Fibroblast of lung (primary cell): ENCODE measurements at regions not wholly inside any gene's neighbourhood (a gene's known extent, or its start where the extent isn't known, plus 50 kb on each side); places are given as distances from the start of the nearest gene placed in this dataset.

Experiments used
- EZH2 ChIP-seq: IDR thresholded peaks from 2 replicates; pipeline ENCODE4 v1.5.1; 2012; ENCODE audit warnings: low read length, control low read depth, mild to moderate bottlenecking; ENCODE audit errors: missing control alignments
- TF ChIP-seq, protein P1 (sequence below), 2 donors: IDR thresholded peaks in 1 of 2; conservative IDR thresholded peaks in 1 of 2; 1 replicate in 1 of 2; 2 replicates in 1 of 2; pipeline ENCODE4 v1.5.1; 2011 to 2012; ENCODE audit warnings: low read length in 2 of 2, control low read depth in 1 of 2, inconsistent platforms in 1 of 2, low read depth in 1 of 2, mild to moderate bottlenecking in 1 of 2

- TF ChIP-seq, protein P1, sequence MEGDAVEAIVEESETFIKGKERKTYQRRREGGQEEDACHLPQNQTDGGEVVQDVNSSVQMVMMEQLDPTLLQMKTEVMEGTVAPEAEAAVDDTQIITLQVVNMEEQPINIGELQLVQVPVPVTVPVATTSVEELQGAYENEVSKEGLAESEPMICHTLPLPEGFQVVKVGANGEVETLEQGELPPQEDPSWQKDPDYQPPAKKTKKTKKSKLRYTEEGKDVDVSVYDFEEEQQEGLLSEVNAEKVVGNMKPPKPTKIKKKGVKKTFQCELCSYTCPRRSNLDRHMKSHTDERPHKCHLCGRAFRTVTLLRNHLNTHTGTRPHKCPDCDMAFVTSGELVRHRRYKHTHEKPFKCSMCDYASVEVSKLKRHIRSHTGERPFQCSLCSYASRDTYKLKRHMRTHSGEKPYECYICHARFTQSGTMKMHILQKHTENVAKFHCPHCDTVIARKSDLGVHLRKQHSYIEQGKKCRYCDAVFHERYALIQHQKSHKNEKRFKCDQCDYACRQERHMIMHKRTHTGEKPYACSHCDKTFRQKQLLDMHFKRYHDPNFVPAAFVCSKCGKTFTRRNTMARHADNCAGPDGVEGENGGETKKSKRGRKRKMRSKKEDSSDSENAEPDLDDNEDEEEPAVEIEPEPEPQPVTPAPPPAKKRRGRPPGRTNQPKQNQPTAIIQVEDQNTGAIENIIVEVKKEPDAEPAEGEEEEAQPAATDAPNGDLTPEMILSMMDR (conservative IDR thresholded peaks at IDR 0.05 in 1 of 2, IDR thresholded peaks at IDR 0.05 in 1 of 2; ENCODE audit: low read depth in 1 of 2, low read length in 2 of 2), result no peak
- no peak for TF ChIP-seq EZH2
Measured at GRCh38 chr6:76578746-76579145, 506.3 kb upstream of the IMPG1 start.
